Left forelimb (tissue), 1 donor: ENCODE measurements at regions not wholly inside any gene's neighbourhood (a gene's known extent, or its start where the extent isn't known, plus 50 kb on each side); places are given as distances from the start of the nearest gene placed in this dataset.

Experiments
- DNase-seq: peaks from one replicate; pipeline ENCODE4 v3.0.0-alpha.2; 2018; ENCODE audit warnings: low spot score

DNA sequence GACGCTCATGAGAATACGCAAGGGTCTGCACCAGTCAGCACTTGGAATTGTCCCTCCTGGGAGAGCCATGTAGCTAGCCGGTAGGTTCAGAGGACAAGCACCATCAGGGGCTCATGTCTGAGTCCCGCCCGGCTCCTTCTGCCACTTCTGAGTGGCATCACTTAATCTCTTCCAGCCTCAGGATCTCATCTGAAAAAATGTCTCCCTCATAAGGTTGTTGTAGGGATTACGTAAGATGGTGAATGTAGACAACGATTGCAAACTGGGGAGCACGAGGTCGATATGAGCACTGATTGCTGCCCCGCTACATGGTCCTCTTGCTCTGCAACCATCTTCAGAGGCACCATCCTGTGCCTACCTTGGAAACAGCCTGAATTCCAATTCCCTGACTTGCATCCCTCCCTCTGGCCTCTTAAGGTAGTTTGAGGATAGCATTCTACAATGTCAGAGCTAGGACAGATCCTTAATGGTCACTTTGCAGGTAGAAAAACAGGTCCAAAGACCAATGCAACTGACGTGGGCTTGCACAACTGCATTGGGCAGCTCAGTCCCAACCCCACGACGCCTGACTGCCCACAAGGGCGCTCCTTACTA lies 115.8 kb upstream of the TMEM45B start:
- peak; percentile 15 for DNase-seq

GRCh38 chr11:129700701-129701100 lies 114.9 kb upstream of the TMEM45B start:
- DNase-seq, result no peak

- peak; percentile 44 for DNase-seq
These were observed 113.9 kb upstream of the TMEM45B start for GRCh38 chr11:129701706-129702105.

GRCh38 chr11:129702410-129703398 lies 112.9 kb upstream of the TMEM45B start:
- no peak for DNase-seq

GRCh38 chr11:129703846-129704245 lies 111.8 kb upstream of the TMEM45B start:
- DNase-seq, result peak; percentile 50

DNA sequence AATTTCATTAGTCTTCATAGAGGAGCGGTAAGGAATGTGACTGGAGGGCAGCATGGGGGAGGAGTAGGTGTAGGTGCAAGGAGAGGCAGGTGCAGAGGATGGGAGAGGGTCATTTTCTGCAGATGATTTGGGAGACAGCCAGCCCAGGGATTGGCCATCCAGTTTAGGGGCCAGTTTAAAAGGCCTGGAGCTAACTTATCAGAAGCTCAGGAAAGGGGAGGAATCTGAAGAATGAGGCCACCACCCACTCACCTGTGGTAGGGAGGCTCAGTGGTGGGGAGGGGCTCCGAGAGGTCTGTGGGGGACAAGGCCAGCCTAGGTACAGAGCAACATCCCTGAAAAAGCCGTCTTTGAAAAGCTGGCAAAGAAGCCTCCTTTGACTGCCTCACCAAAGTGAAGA lies 110.8 kb upstream of the TMEM45B start:
- DNase-seq, result peak; percentile 44

GRCh38 chr11:129705341-129705740 lies 110.3 kb upstream of the TMEM45B start:
- peak; percentile 38 for DNase-seq

DNA sequence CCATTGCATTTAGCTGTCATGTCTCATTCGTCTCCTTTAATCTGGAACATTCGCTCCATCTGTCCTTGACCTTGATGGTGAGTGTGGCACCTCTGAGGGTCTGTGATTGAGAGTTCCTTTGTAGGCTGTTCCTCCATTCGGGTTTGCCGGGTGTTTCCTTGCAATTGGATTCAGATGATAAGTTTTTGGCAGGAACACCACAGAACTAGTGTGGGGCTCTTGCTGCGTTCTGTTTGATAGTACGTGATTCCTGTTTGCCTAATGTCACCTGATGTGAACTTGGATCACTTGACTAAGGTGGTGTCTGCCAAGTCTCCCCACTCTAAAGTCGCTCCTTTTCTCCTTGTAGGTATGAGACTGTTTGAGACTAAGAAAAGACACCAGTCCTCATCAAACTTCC lies 109.7 kb upstream of the TMEM45B start:
- peak; percentile 51 for DNase-seq

DNA sequence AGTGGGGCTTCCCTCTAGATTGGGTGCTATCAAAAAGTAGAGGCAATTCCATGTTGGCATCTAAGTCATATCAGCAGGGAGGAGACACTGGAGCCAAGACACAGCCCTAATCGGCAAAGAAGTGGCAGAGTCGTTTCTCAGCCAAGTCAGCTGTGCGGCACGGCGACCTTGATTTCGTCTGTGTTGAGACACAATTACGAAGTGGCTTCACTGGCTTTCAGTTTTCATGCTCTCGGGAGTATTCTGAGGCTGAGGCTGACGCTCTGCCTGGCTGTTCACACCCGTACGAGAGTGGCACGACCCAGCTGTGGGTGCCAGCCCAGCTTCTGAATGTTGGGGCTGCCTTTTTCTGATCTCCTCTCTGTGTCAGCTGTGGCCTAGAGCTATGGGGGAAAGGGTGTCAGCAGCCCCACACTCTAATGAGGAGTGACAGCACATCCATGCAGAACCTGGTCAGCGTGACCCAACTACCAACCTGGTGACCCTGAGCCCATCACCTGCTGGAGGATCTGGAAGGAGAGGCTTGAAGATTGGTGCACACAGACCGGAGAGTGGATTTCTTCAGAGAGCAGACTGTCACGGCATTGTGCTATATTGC lies 105.7 kb upstream of the TMEM45B start:
- DNase-seq, result peak; percentile 52

DNA sequence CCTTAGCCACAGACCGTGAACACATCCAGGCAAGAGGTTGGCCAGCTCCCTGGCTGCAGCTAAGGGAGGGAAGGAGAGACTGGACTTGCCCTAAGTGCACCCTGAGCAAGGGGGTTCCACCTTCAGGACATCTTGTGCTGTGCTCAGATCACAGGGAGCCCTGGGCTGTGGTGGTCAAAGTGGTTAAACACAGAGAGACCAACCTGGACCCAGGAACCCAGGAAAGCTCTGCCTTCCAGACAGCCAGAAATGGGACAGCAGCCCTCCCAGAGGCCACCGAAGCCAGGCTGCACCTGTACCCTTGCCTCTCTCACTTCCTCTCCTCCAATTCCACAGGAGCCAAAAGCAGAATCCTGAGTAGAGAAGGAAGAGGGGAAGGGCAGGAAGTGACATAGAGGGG lies 105.2 kb upstream of the TMEM45B start:
- peak; percentile 28 for DNase-seq

GRCh38 chr11:129711760-129712159 lies 103.9 kb upstream of the TMEM45B start:
- DNase-seq, result no peak

GRCh38 chr11:129712486-129713240 lies 103.0 kb upstream of the TMEM45B start:
- peak; percentile 22 for DNase-seq

DNA sequence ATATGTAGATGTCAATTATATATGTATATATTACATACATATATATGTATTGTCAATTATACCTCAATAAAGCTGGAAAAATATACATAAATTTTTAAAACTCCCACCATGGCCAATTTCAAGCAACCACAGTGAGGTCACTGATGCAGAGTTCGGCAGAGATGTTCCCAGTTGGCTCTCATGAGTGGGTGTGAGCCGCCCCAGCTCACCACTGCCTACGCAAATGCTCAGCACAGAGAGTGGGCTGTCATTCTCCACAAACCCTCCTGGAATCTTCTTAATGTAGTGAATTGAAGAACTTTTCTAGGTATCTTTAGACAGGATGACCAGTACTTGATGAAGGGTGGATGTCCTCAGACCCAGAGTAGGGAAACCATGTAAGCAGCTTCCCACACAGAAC lies 96.6 kb upstream of the TMEM45B start:
- DNase-seq, result peak; percentile 12

GRCh38 chr11:129720156-129720555 lies 95.5 kb upstream of the TMEM45B start:
- DNase-seq, result peak; percentile 18

GRCh38 chr11:129720994-129721393 lies 94.7 kb upstream of the TMEM45B start:
- peak; percentile 12 for DNase-seq

- peak; percentile 41 for DNase-seq
These were observed 94.0 kb upstream of the TMEM45B start for GRCh38 chr11:129721685-129722084.

DNA sequence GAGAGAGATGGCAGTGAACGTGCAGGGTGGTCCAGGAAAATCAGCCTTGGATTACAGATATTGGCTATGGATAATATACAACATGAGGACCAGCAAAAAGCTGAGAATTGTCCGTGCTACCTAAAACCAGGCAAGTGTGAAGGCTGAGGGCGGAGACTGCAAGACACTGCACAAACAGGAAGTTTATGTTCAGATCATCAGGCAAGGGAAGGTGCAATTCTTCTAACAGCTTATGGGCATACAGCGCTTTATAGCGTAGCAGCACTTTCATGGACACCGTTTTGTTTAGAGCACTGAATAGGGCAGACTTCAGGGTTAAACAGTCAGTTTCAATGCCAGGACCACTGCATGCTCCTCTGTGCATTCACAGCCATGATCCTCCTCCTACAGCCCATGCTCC lies 93.1 kb upstream of the TMEM45B start:
- DNase-seq, result peak; percentile 46

DNA sequence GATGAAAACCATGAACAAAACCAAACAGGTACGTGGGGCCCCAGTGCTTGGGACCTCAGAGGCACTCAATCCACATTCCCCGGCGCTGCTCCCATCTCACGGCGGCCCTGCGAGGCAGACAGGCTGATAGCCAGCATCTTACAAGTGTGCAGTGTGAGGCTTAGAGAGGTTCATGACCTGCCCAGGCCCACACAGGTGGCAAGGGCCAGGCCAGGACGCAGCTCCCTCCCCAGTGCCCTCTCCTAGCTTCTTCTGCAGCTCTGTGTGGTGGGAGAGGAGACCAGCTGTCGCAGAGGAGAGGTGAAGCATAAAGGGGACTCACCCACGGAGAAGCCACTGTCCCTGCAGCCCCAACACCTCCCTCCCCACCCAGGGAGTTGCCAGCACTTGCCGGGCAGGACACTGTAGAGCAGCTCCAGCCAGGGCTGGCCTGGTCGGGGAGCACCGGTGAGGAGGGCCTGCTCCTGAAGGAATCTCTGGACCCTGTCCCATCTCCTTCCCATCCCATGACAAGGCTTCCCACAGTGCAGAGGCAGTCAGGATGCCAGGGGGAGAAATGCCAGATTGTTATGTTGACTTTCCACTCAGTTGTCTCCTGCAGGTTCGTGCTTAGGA lies 92.4 kb upstream of the TMEM45B start:
- peak; percentile 47 for DNase-seq

DNA sequence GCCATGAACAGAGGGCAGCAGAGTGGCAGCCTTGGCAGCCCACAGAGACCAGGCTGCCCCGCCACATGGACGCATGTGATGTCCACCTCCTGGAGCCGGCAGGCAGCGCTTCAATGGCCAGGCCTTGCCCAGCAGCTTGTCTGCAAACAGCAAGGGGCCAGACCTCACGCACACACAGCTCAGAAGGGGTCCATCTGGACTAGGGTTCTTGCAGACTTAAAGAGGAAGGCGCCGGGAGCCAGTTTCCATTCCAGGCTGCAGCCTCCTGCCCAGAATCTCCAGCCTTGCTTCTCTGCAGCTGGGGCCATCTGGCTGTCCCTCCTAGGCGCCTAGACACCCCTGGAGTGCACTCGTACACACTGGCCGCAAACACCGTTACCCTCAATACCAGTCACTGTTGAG lies 91.9 kb upstream of the TMEM45B start:
- DNase-seq, result no peak

- DNase-seq, result no peak
These were observed 90.8 kb upstream of the TMEM45B start for GRCh38 chr11:129724866-129725265.

GRCh38 chr11:129726179-129726578 lies 89.5 kb upstream of the TMEM45B start:
- peak; percentile 11 for DNase-seq

DNA sequence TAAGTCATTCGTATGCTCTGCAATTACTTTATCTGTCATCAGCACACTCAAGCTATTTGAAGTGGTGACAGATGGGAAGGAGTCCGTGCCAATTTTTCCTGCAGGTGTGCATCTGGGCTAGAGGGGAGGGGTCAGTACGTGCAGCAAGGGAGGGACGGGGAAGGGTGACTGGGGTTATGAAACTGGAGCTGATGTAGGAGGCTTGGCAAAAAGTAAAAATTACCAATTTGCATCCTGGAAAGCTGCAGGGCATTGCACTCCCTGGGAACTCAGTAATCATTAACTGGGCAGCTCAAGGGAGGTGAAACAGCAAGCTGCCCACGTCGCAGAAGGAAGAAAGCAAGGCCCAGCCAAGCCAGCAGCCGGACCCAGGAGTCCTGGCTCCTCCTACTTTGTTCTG lies 87.1 kb upstream of the TMEM45B start:
- no peak for DNase-seq
